ENCODE measurements at regions not wholly inside any gene's neighbourhood (a gene's known extent, or its start where the extent isn't known, plus 50 kb on each side); places are given as distances from the start of the nearest gene placed in this dataset.

GRCh38 chr7:126177782-126178181, 1075.0 kb downstream of the GRM8 start:
- H3K4me2 ChIP-seq (ENCODE audit: low read length): no peak overlapping the region

GRCh38 chr7:126166645-126167044, 1086.1 kb downstream of the GRM8 start:
- Histone ChIP-seq H3K9ac (ENCODE audit: low read depth, low read length) (no peak overlapping the region), H3K4me1 (ENCODE audit: control insufficient read depth, insufficient read depth, low read length) (no peaks in the 10 kb centered on the region), H3K4me2 (ENCODE audit: low read length) (no peak overlapping the region), H3K27me3 (ENCODE audit: control insufficient read depth, insufficient read depth, low read length) (no peaks in the 10 kb centered on the region), H3K9me3 (replicated peaks; ENCODE audit: low read length) (peaks cover 6% of the 10 kb centered on the region), H3K36me3 (ENCODE audit: insufficient read depth, low read length) (no peaks in the 10 kb centered on the region), H3K4me3 (ENCODE audit: low read length) (no peak overlapping the region)

More at GRCh38 chr7:126177782-126178181, 1075.0 kb downstream of the GRM8 start:
- no peak overlapping the region for H3K4me3 ChIP-seq (ENCODE audit: low read length)
- H3K9me3 ChIP-seq (replicated peaks; ENCODE audit: low read length): no peaks in the 10 kb centered on the region
- H3K36me3 ChIP-seq (ENCODE audit: insufficient read depth, low read length): no peaks in the 10 kb centered on the region
- no peaks in the 10 kb centered on the region for H3K27me3 ChIP-seq (ENCODE audit: control insufficient read depth, insufficient read depth, low read length)
- no peaks in the 10 kb centered on the region for H3K4me1 ChIP-seq (ENCODE audit: control insufficient read depth, insufficient read depth, low read length)
- H3K9ac ChIP-seq (ENCODE audit: low read depth, low read length): no peak overlapping the region

- H3K9me3 ChIP-seq (replicated peaks; ENCODE audit: low read length): no peaks in the 10 kb centered on the region
- H3K27me3 ChIP-seq (ENCODE audit: control insufficient read depth, insufficient read depth, low read length): no peaks in the 10 kb centered on the region
- no peak overlapping the region for H3K4me3 ChIP-seq (ENCODE audit: low read length)
- no peaks in the 10 kb centered on the region for H3K4me1 ChIP-seq (ENCODE audit: control insufficient read depth, insufficient read depth, low read length)
- no peak overlapping the region for H3K4me2 ChIP-seq (ENCODE audit: low read length)
- H3K36me3 ChIP-seq (ENCODE audit: insufficient read depth, low read length): no peaks in the 10 kb centered on the region
- no peak overlapping the region for H3K9ac ChIP-seq (ENCODE audit: low read depth, low read length)
Observed at GRCh38 chr7:126163647-126164046, 1089.1 kb downstream of the GRM8 start.

- Histone ChIP-seq H3K4me3 (ENCODE audit: low read length) (no peak overlapping the region), H3K9ac (ENCODE audit: low read depth, low read length) (no peak overlapping the region), H3K4me2 (ENCODE audit: low read length) (no peak overlapping the region), H3K4me1 (ENCODE audit: control insufficient read depth, insufficient read depth, low read length) (no peaks in the 10 kb centered on the region), H3K9me3 (replicated peaks; ENCODE audit: low read length) (no peaks in the 10 kb centered on the region), H3K27me3 (ENCODE audit: control insufficient read depth, insufficient read depth, low read length) (no peaks in the 10 kb centered on the region), H3K36me3 (ENCODE audit: insufficient read depth, low read length) (no peaks in the 10 kb centered on the region)
Observed at GRCh38 chr7:126157391-126157790, 1095.3 kb downstream of the GRM8 start.

GRCh38 chr7:126150278-126150958, 1102.3 kb downstream of the GRM8 start:
- H3K27me3 ChIP-seq (ENCODE audit: control insufficient read depth, insufficient read depth, low read length): no peaks in the 10 kb centered on the region
- H3K36me3 ChIP-seq (ENCODE audit: insufficient read depth, low read length): no peaks in the 10 kb centered on the region
- no peak overlapping the region for H3K4me3 ChIP-seq (ENCODE audit: low read length)
- H3K9ac ChIP-seq (ENCODE audit: low read depth, low read length): no peak overlapping the region
- no peak overlapping the region for H3K4me2 ChIP-seq (ENCODE audit: low read length)
- no peaks in the 10 kb centered on the region for H3K4me1 ChIP-seq (ENCODE audit: control insufficient read depth, insufficient read depth, low read length)
- H3K9me3 ChIP-seq (replicated peaks; ENCODE audit: low read length): peaks cover 7% of the 10 kb centered on the region

- Histone ChIP-seq H3K9ac (ENCODE audit: low read depth, low read length) (no peak overlapping the region), H3K4me2 (ENCODE audit: low read length) (no peak overlapping the region), H3K9me3 (replicated peaks; ENCODE audit: low read length) (no peaks in the 10 kb centered on the region), H3K36me3 (ENCODE audit: insufficient read depth, low read length) (no peaks in the 10 kb centered on the region), H3K27me3 (ENCODE audit: control insufficient read depth, insufficient read depth, low read length) (no peaks in the 10 kb centered on the region), H3K4me3 (ENCODE audit: low read length) (no peak overlapping the region), H3K4me1 (ENCODE audit: control insufficient read depth, insufficient read depth, low read length) (no peaks in the 10 kb centered on the region)
Observed at GRCh38 chr7:126140858-126141466, 1111.8 kb downstream of the GRM8 start.

- no peaks in the 10 kb centered on the region for H3K27me3 ChIP-seq (ENCODE audit: control insufficient read depth, insufficient read depth, low read length)
- H3K36me3 ChIP-seq (ENCODE audit: insufficient read depth, low read length): no peaks in the 10 kb centered on the region
- H3K9me3 ChIP-seq (replicated peaks; ENCODE audit: low read length): no peaks in the 10 kb centered on the region
- no peaks in the 10 kb centered on the region for H3K4me1 ChIP-seq (ENCODE audit: control insufficient read depth, insufficient read depth, low read length)
- no peak overlapping the region for H3K9ac ChIP-seq (ENCODE audit: low read depth, low read length)
- H3K4me3 ChIP-seq (ENCODE audit: low read length): no peak overlapping the region
- H3K4me2 ChIP-seq (ENCODE audit: low read length): no peak overlapping the region
Observed at GRCh38 chr7:126119981-126120380, 1132.8 kb downstream of the GRM8 start.

GRCh38 chr7:126103582-126103981, 1149.2 kb downstream of the GRM8 start:
- no peaks in the 10 kb centered on the region for H3K4me1 ChIP-seq (ENCODE audit: control insufficient read depth, insufficient read depth, low read length)
- H3K27me3 ChIP-seq (ENCODE audit: control insufficient read depth, insufficient read depth, low read length): no peaks in the 10 kb centered on the region
- no peaks in the 10 kb centered on the region for H3K36me3 ChIP-seq (ENCODE audit: insufficient read depth, low read length)
- peaks cover 6% of the 10 kb centered on the region for H3K9me3 ChIP-seq (replicated peaks; ENCODE audit: low read length)
- no peak overlapping the region for H3K4me2 ChIP-seq (ENCODE audit: low read length)
- no peak overlapping the region for H3K9ac ChIP-seq (ENCODE audit: low read depth, low read length)
- no peak overlapping the region for H3K4me3 ChIP-seq (ENCODE audit: low read length)

- Histone ChIP-seq H3K4me3 (ENCODE audit: low read length) (no peak overlapping the region), H3K4me1 (ENCODE audit: control insufficient read depth, insufficient read depth, low read length) (no peaks in the 10 kb centered on the region), H3K4me2 (ENCODE audit: low read length) (no peak overlapping the region), H3K27me3 (ENCODE audit: control insufficient read depth, insufficient read depth, low read length) (no peaks in the 10 kb centered on the region), H3K9me3 (replicated peaks; ENCODE audit: low read length) (no peaks in the 10 kb centered on the region), H3K9ac (ENCODE audit: low read depth, low read length) (no peak overlapping the region), H3K36me3 (ENCODE audit: insufficient read depth, low read length) (no peaks in the 10 kb centered on the region)
Observed at GRCh38 chr7:126083014-126083413, 1153.4 kb upstream of the POT1 start.

GRCh38 chr7:126079581-126079980, 1150.0 kb upstream of the POT1 start:
- Histone ChIP-seq H3K27me3 (ENCODE audit: control insufficient read depth, insufficient read depth, low read length) (no peaks in the 10 kb centered on the region), H3K9me3 (replicated peaks; ENCODE audit: low read length) (no peaks in the 10 kb centered on the region), H3K36me3 (ENCODE audit: insufficient read depth, low read length) (no peaks in the 10 kb centered on the region), H3K4me3 (ENCODE audit: low read length) (no peak overlapping the region), H3K4me2 (ENCODE audit: low read length) (no peak overlapping the region), H3K4me1 (ENCODE audit: control insufficient read depth, insufficient read depth, low read length) (no peaks in the 10 kb centered on the region), H3K9ac (ENCODE audit: low read depth, low read length) (no peak overlapping the region)

GRCh38 chr7:126079151-126079550, 1149.5 kb upstream of the POT1 start:
- H3K4me2 ChIP-seq (ENCODE audit: low read length): no peak overlapping the region
- H3K4me3 ChIP-seq (ENCODE audit: low read length): no peak overlapping the region
- no peaks in the 10 kb centered on the region for H3K9me3 ChIP-seq (replicated peaks; ENCODE audit: low read length)
- H3K9ac ChIP-seq (ENCODE audit: low read depth, low read length): no peak overlapping the region
- H3K27me3 ChIP-seq (ENCODE audit: control insufficient read depth, insufficient read depth, low read length): no peaks in the 10 kb centered on the region
- H3K4me1 ChIP-seq (ENCODE audit: control insufficient read depth, insufficient read depth, low read length): no peaks in the 10 kb centered on the region
- H3K36me3 ChIP-seq (ENCODE audit: insufficient read depth, low read length): no peaks in the 10 kb centered on the region

- Histone ChIP-seq H3K4me1 (ENCODE audit: control insufficient read depth, insufficient read depth, low read length) (no peaks in the 10 kb centered on the region), H3K36me3 (ENCODE audit: insufficient read depth, low read length) (no peaks in the 10 kb centered on the region), H3K9ac (ENCODE audit: low read depth, low read length) (no peak overlapping the region), H3K27me3 (ENCODE audit: control insufficient read depth, insufficient read depth, low read length) (no peaks in the 10 kb centered on the region), H3K4me2 (ENCODE audit: low read length) (no peak overlapping the region), H3K9me3 (replicated peaks; ENCODE audit: low read length) (peaks cover 4% of the 10 kb centered on the region), H3K4me3 (ENCODE audit: low read length) (no peak overlapping the region)
Observed at GRCh38 chr7:126065766-126066165, 1136.1 kb upstream of the POT1 start.

Measured in skeletal muscle satellite cell (primary cell).